Thyroid gland (tissue), 4 donors: ENCODE measurements at regions not wholly inside any gene's neighbourhood (a gene's known extent, or its start where the extent isn't known, plus 50 kb on each side); places are given as distances from the start of the nearest gene placed in this dataset.

Experiments used
- DNase-seq, 2 donors: peaks; one replicate each; pipeline ENCODE4 v3.0.0-alpha.2; 2019
- H3K27ac ChIP-seq, 3 donors: fragments of 200-600 bp; sonication (generic); 1 replicate in 2 of 3; 2 replicates in 1 of 3; pipeline ENCODE4 v1.5.1; 2016 to 2019; ENCODE audit warnings: mild to moderate bottlenecking in 1 of 3, moderate library complexity in 1 of 3
- H3K27me3 ChIP-seq: fragments of 200-600 bp; sonication (generic); one replicate; pipeline ENCODE4 v1.5.1; 2019
- H3K36me3 ChIP-seq, 2 donors: fragments of 200-600 bp; sonication (generic); one replicate each; pipeline ENCODE4 v1.5.1; 2016 to 2019
- H3K4me1 ChIP-seq, 2 donors: fragments of 200-600 bp; sonication (generic); one replicate each; pipeline ENCODE4 v1.5.1; 2017 to 2019
- H3K4me3 ChIP-seq, 3 donors: fragments of 200-600 bp; sonication (generic); replicated peaks in 1 of 3; 1 replicate in 2 of 3; 2 replicates in 1 of 3; pipeline ENCODE4 v1.5.1; 2016; ENCODE audit warnings: mild to moderate bottlenecking in 1 of 3
- H3K9me3 ChIP-seq: fragments of 200-600 bp; sonication (generic); one replicate; pipeline ENCODE4 v1.5.1; 2017
- POLR2A ChIP-seq, 2 donors: fragments of 450-650 bp; IDR thresholded peaks; one replicate each; pipeline ENCODE4 v1.6.1; 2017; ENCODE audit warnings: antibody characterized with exemption in 2 of 2, mild to moderate bottlenecking in 2 of 2, moderate library complexity in 1 of 2
- WGBS, 2 donors: methylation state at CpG; one replicate each; pipeline ENCODE4 v1.1.5; 2017; 5-methylcytosine and 5-hydroxymethylcytosine counted together
- intact Hi-C: fragments of 100-400 bp; cut with DNase I; formaldehyde crosslinking; loops from one replicate; pipeline ENCODE4 v1.15.1; 2023
- TF ChIP-seq, protein P1 (sequence below), 6 experiments: fragments of 200-600 bp in 3 of 6; fragments of 450-650 bp in 3 of 6; sonication (generic) in 3 of 6; IDR thresholded peaks; one replicate each; pipeline ENCODE4 v1.5.1; 2016 to 2019; ENCODE audit warnings: antibody characterized with exemption in 6 of 6, mild to moderate bottlenecking in 2 of 6, inconsistent platforms in 1 of 6, moderate library complexity in 1 of 6

DNA sequence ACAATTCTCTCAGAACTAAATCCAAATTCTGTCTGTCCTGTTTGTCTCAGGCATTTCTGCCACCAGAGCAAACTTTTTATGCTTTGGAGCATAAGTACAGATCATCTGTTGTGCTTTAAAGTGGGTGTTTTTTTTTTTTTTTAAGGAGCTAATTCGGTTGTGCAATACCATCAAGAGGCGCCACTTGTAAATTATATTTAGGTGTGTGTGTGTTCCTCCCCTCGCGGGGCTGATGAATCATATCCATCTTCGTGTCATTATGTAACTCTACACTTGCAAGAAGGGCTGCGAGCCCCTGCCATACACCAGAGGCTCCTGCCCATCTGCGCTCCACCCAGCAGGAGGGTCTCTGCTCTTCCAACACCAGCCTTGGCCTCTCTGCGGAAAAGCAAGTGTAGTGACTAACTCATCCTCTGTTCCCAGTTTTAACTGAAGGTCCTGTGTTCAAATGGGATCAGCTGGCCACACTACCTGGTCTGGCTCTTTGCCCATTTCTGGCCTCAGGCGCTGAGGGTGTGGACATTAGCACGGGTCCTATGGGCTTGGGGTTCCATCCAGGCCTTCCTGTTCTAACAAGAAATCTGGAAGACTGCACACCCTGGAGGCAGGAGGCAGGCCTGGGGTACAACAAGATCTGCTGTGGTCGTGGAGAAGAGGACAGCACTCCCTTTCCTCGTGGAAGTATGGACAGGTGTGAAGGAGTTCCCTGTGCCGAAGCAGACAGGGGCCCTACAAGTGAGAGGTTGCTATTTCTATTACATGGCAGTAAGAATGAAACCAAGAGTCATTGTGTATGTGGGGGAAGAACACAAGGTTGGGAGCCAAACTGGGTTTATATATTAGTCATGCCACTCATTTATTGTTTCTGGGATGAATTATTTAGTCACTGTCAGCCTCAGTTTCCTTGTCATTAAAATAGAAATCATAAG, 96.1 kb upstream of the MBNL2 start:
- DNase-seq = no peak
- Histone ChIP-seq H3K36me3 (no peaks in the 10 kb centered on the region), H3K27ac (peak overlapping the region in 2 of 3 donors; percentile 33 to 41), H3K9me3 (no peaks in the 10 kb centered on the region), H3K4me3 (no peak overlapping the region), H3K27me3 (no peaks in the 10 kb centered on the region), H3K4me1 (peaks cover 21 to 40% of the 10 kb centered on the region in 2 donors)
- WGBS, 2 donors = 58 to 69% methylated on average over 13 of the region's 13 CpGs
- intact Hi-C loops = no loop called here
- TF ChIP-seq POLR2A (IDR thresholded peaks at IDR 0.05) = no peak
- TF ChIP-seq, protein P1, sequence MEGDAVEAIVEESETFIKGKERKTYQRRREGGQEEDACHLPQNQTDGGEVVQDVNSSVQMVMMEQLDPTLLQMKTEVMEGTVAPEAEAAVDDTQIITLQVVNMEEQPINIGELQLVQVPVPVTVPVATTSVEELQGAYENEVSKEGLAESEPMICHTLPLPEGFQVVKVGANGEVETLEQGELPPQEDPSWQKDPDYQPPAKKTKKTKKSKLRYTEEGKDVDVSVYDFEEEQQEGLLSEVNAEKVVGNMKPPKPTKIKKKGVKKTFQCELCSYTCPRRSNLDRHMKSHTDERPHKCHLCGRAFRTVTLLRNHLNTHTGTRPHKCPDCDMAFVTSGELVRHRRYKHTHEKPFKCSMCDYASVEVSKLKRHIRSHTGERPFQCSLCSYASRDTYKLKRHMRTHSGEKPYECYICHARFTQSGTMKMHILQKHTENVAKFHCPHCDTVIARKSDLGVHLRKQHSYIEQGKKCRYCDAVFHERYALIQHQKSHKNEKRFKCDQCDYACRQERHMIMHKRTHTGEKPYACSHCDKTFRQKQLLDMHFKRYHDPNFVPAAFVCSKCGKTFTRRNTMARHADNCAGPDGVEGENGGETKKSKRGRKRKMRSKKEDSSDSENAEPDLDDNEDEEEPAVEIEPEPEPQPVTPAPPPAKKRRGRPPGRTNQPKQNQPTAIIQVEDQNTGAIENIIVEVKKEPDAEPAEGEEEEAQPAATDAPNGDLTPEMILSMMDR (IDR thresholded peaks at IDR 0.05) = no peak

DNA sequence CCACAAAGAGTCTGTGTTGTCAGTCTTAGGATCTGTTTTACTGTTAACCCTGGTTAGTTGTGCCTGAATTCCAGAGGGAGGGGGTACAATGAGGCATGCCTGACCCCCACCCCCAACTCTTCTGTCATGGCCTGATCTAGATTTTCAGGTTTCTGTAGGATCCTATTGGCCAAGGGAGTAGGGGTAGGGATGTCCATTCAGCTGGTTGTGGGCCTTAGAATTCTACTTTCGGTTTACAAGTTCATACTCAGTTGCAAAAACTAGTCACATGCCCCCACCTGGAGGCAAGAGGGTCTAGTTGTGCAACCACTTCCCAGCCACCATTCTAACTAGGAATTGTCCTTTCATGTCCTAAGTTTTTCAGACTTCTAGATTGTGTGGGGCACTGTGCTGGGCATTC, 94.3 kb upstream of the MBNL2 start:
- WGBS, 2 donors = 92 to 93% methylated on average over 1 of the region's 1 CpG
- no peak overlapping the region for H3K27ac ChIP-seq
- no peak overlapping the region for H3K4me3 ChIP-seq
- no peaks in the 10 kb centered on the region for H3K27me3 ChIP-seq
- H3K9me3 ChIP-seq = no peaks in the 10 kb centered on the region
- intact Hi-C loops = no loop called here
- H3K4me1 ChIP-seq = peaks cover 21 to 27% of the 10 kb centered on the region in 2 donors
- no peak for DNase-seq
- no peak for TF ChIP-seq POLR2A (IDR thresholded peaks at IDR 0.05)
- TF ChIP-seq, protein P1 (IDR thresholded peaks at IDR 0.05) = no peak
- H3K36me3 ChIP-seq = no peaks in the 10 kb centered on the region

GRCh38 chr13:97130190-97130589, 91.9 kb upstream of the MBNL2 start:
- DNase-seq = no peak
- intact Hi-C loops = no loop called here
- Histone ChIP-seq H3K27me3 (no peaks in the 10 kb centered on the region), H3K9me3 (no peaks in the 10 kb centered on the region), H3K4me3 (no peak overlapping the region), H3K36me3 (no peaks in the 10 kb centered on the region), H3K4me1 (peaks cover 12 to 13% of the 10 kb centered on the region in 2 donors), H3K27ac (no peak overlapping the region)
- WGBS, 2 donors = 79 to 100% methylated on average over 1 of the region's 1 CpG
- TF ChIP-seq, protein P1 (IDR thresholded peaks at IDR 0.05) = no peak
- no peak for TF ChIP-seq POLR2A (IDR thresholded peaks at IDR 0.05)

- no peak overlapping the region for H3K27ac ChIP-seq
- no peaks in the 10 kb centered on the region for H3K36me3 ChIP-seq
- intact Hi-C loops = no loop called here
- TF ChIP-seq, protein P1 (IDR thresholded peaks at IDR 0.05) = no peak
- TF ChIP-seq POLR2A (IDR thresholded peaks at IDR 0.05) = no peak
- no peaks in the 10 kb centered on the region for H3K27me3 ChIP-seq
- H3K4me3 ChIP-seq = no peak overlapping the region
- DNase-seq = no peak
- 89 to 92% methylated on average over 4 of the region's 4 CpGs for WGBS, 2 donors
- H3K4me1 ChIP-seq = peaks cover 0 to under 1% of the 10 kb centered on the region in 2 donors
- no peaks in the 10 kb centered on the region for H3K9me3 ChIP-seq
These were observed 90.7 kb upstream of the MBNL2 start for GRCh38 chr13:97131447-97131846.

DNA sequence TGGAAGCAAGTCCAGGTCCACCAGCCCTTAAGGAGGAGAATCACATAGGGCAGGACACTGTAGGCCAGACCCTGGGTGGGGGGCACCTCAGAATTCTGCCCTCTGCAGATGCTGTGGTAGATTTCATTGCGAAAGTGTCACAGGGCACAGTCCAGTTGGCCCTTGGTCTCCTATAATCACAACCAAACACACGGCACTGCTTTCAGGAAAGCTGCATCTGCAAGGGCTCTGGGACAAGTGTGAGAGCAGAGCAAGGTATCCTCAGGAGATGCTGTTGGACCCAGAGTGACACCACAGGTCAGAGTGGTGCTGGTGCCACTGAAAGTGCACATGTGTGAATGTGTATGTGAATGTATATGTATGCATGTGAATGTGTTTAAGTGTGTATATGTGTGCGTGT, 88.6 kb upstream of the MBNL2 start:
- intact Hi-C loops = no loop called here
- 80 to 84% methylated on average over 2 to 3 of the region's 3 CpGs for WGBS, 2 donors
- H3K9me3 ChIP-seq = no peaks in the 10 kb centered on the region
- no peaks in the 10 kb centered on the region for H3K4me1 ChIP-seq
- H3K27me3 ChIP-seq = no peaks in the 10 kb centered on the region
- no peak overlapping the region for H3K4me3 ChIP-seq
- TF ChIP-seq, protein P1 (IDR thresholded peaks at IDR 0.05) = no peak
- no peak for TF ChIP-seq POLR2A (IDR thresholded peaks at IDR 0.05)
- no peak overlapping the region for H3K27ac ChIP-seq
- no peak for DNase-seq
- no peaks in the 10 kb centered on the region for H3K36me3 ChIP-seq
